ENCODE measurements at regions not wholly inside any gene's neighbourhood (a gene's known extent, or its start where the extent isn't known, plus 50 kb on each side); places are given as distances from the start of the nearest gene placed in this dataset.

DNA sequence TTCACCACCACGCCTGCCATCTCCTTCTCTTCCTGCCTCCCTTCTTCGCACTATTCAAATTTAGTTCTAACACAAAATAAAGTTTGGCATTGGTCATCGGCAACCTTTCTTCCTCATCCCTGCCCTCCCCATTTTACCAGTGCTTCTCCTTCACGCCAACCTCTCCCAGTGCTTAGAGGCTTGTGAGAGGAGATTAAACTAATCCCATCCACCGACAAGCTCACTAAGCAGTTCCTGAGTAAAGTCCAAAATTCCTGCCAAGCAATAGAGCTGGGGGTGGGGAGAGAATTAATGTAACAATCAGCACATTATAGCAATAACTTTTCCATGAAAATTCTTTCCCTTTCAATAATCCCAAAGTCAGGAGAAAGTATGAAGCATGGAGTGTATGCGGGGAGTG, 157.4 kb upstream of the GMNC start:
- H2AK5ac ChIP-seq (ENCODE audit: low read depth, low read length), result no peak overlapping the region
- no peaks in the 10 kb centered on the region for H3K4me1 ChIP-seq (ENCODE audit: control insufficient read depth, insufficient read depth, low read length)
- no peaks in the 10 kb centered on the region for H4K20me1 ChIP-seq (ENCODE audit: insufficient read depth, low read length)
- H2BK120ac ChIP-seq (ENCODE audit: low read depth, low read length), result no peak overlapping the region
- H3K4ac ChIP-seq (ENCODE audit: low read depth, low read length), result no peak overlapping the region
- no peak overlapping the region for H2AFZ ChIP-seq (replicated peaks; ENCODE audit: low read length, poor library complexity)
- no peaks in the 10 kb centered on the region for H3K79me1 ChIP-seq (ENCODE audit: low read depth in 1 of 2, low read length in 2 of 2)
- H3K23ac ChIP-seq (ENCODE audit: low read depth, low read length), result no peak overlapping the region
- H3K18ac ChIP-seq (ENCODE audit: low read depth, low read length), result no peak overlapping the region
- TF ChIP-seq RCOR1 (IDR thresholded peaks at IDR 0.05; ENCODE audit: insufficient replicate concordance, low read length), result no peak
- TF ChIP-seq BHLHE40 (IDR thresholded peaks at IDR 0.05; ENCODE audit: low read depth, low read length), result no peak
- TF ChIP-seq MAZ (IDR thresholded peaks at IDR 0.05; ENCODE audit: borderline replicate concordance, low read depth, low read length), result no peak
- TF ChIP-seq POLR2A (IDR thresholded peaks at IDR 0.05; ENCODE audit: low read depth, low read length), result no peak
- no peak for TF ChIP-seq FOS (IDR thresholded peaks at IDR 0.05; ENCODE audit: low read depth, low read length)
- TF ChIP-seq RAD21 (IDR thresholded peaks at IDR 0.05; ENCODE audit: low read length), result no peak
- no peak for TF ChIP-seq CHD1 (IDR thresholded peaks at IDR 0.05; ENCODE audit: low read depth, low read length)
- TF ChIP-seq, protein P1, sequence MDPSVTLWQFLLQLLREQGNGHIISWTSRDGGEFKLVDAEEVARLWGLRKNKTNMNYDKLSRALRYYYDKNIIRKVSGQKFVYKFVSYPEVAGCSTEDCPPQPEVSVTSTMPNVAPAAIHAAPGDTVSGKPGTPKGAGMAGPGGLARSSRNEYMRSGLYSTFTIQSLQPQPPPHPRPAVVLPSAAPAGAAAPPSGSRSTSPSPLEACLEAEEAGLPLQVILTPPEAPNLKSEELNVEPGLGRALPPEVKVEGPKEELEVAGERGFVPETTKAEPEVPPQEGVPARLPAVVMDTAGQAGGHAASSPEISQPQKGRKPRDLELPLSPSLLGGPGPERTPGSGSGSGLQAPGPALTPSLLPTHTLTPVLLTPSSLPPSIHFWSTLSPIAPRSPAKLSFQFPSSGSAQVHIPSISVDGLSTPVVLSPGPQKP (IDR thresholded peaks at IDR 0.05; ENCODE audit: borderline replicate concordance, low read depth, low read length), result no peak
- TF ChIP-seq, protein P2, sequence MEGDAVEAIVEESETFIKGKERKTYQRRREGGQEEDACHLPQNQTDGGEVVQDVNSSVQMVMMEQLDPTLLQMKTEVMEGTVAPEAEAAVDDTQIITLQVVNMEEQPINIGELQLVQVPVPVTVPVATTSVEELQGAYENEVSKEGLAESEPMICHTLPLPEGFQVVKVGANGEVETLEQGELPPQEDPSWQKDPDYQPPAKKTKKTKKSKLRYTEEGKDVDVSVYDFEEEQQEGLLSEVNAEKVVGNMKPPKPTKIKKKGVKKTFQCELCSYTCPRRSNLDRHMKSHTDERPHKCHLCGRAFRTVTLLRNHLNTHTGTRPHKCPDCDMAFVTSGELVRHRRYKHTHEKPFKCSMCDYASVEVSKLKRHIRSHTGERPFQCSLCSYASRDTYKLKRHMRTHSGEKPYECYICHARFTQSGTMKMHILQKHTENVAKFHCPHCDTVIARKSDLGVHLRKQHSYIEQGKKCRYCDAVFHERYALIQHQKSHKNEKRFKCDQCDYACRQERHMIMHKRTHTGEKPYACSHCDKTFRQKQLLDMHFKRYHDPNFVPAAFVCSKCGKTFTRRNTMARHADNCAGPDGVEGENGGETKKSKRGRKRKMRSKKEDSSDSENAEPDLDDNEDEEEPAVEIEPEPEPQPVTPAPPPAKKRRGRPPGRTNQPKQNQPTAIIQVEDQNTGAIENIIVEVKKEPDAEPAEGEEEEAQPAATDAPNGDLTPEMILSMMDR (conservative IDR thresholded peaks at IDR 0.05; ENCODE audit: low read depth, low read length), result no peak
- TF ChIP-seq MXI1 (IDR thresholded peaks at IDR 0.05; ENCODE audit: borderline replicate concordance, low read depth, low read length), result no peak
- TF ChIP-seq MAFK (IDR thresholded peaks at IDR 0.05; ENCODE audit: low read depth, low read length), result no peak
- TF ChIP-seq NFE2L2 (IDR thresholded peaks at IDR 0.05; ENCODE audit: low read depth, low read length), result no peak
- TF ChIP-seq RFX5 (IDR thresholded peaks at IDR 0.05; ENCODE audit: low read depth, low read length), result no peak
- TF ChIP-seq, protein P3, sequence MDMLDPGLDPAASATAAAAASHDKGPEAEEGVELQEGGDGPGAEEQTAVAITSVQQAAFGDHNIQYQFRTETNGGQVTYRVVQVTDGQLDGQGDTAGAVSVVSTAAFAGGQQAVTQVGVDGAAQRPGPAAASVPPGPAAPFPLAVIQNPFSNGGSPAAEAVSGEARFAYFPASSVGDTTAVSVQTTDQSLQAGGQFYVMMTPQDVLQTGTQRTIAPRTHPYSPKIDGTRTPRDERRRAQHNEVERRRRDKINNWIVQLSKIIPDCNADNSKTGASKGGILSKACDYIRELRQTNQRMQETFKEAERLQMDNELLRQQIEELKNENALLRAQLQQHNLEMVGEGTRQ (IDR thresholded peaks at IDR 0.05; ENCODE audit: low read depth, low read length), result no peak
- no peak for TF ChIP-seq CEBPB (IDR thresholded peaks at IDR 0.05; ENCODE audit: low read depth, low read length)
- no peak for TF ChIP-seq SMC3 (IDR thresholded peaks at IDR 0.05; ENCODE audit: low read depth, low read length)
- BruUV-seq (replicated peaks), result no TSS peak
- ATAC-seq (ENCODE audit: low read depth) (no peak), DNase-seq (no peak)
- intact Hi-C loops (cut with micrococcal nuclease), result no loop called here
- H3K9me3 ChIP-seq (ENCODE audit: control insufficient read depth, insufficient read depth, low read length), result no peaks in the 10 kb centered on the region
- WGBS, 2 experiments (ENCODE audit: extremely low coverage in 2 of 2, insufficient read length in 1 of 2), result no CpG with 5 or more reads among the region's 6 CpGs
- no peaks in the 10 kb centered on the region for H3K36me3 ChIP-seq (ENCODE audit: control insufficient read depth, insufficient read depth, low read length)
- H2BK20ac ChIP-seq (ENCODE audit: low read depth, low read length), result no peak overlapping the region
- ChIA-PET CTCF (no interaction called here), POLR2A (ENCODE audit: unreplicated experiment) (no interaction called here)
- no peak overlapping the region for H4K91ac ChIP-seq (ENCODE audit: insufficient read depth, low read depth, low read length)
- H2BK15ac ChIP-seq (ENCODE audit: low read depth, low read length), result no peak overlapping the region
- no peak overlapping the region for H3K56ac ChIP-seq (ENCODE audit: extremely low read depth, insufficient read depth, low read length)
- no peak overlapping the region for H4K8ac ChIP-seq (ENCODE audit: low read depth in 2 of 2, low read length in 2 of 2)
- no peak overlapping the region for H3K4me2 ChIP-seq (ENCODE audit: low read depth, low read length)
- no peak overlapping the region for H2BK5ac ChIP-seq (ENCODE audit: low read depth, low read length, poor library complexity, severe bottlenecking)
- no peak overlapping the region for H3K4me3 ChIP-seq (ENCODE audit: insufficient read depth, low read depth, low read length)
- dilution Hi-C loops (cut with HindIII; ENCODE audit: low sequenced_read_pairs, unreplicated experiment), result no loop called here
- H3K9ac ChIP-seq (ENCODE audit: low read depth, low read length), result no peak overlapping the region
- H2AK9ac ChIP-seq (replicated peaks; ENCODE audit: low read depth, low read length, poor library complexity), result no peak overlapping the region
- H3K27ac ChIP-seq (ENCODE audit: insufficient read depth, low read length), result no peak overlapping the region
- no peak overlapping the region for H4K5ac ChIP-seq (ENCODE audit: low read depth, low read length)
- H3K14ac ChIP-seq (replicated peaks; ENCODE audit: low read depth, low read length), result no peak overlapping the region
- in situ Hi-C loops (cut with MboI; ENCODE audit: low sequenced_read_pairs), result no loop called here
- H3K27me3 ChIP-seq (ENCODE audit: control insufficient read depth, insufficient read depth, low read length), result no peaks in the 10 kb centered on the region
- H3K9me1 ChIP-seq (ENCODE audit: insufficient read depth, low read length), result no peaks in the 10 kb centered on the region

Measured in IMR-90 (cell line).